ENCODE measurements at regions not wholly inside any gene's neighbourhood (a gene's known extent, or its start where the extent isn't known, plus 50 kb on each side); places are given as distances from the start of the nearest gene placed in this dataset.

DNA sequence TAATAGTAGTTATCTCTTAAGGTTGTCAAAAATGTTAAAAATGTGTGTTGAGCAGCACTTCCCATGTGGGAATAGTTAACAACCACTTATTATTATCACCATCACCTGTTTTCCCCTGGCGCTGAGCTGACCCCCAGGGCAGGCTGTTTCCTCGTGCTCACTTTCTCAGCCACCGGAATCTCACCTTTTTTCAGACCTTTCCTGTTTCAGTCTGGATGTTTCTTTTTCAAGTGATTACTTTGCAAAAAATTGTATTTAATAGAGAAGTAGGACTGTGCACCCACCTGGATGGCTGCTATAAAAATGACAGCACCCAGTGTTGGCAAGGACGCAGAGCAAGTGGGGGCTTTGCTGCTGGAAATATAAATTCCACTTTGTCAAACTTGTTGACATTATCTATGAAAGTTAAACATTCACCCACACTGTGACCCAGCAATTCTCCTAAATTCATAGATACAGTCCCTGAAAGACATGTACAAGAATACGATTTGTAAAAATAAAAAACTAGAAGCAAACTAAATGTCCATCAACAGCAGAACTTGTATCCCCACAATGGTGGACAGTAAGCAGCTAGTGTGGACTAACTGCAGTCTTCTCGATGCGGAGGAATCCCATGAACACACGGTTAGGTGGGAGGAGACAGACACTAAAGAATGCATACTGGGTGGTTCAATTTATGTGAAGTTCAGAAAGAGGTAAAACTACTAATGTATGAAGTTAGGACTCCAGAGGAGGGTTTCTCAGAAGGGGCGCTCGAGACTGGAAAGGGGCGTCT lies 66.5 kb downstream of the SOWAHC start:
- no peak overlapping the region for H4K8ac ChIP-seq (ENCODE audit: low read depth in 2 of 2, low read length in 2 of 2)
- intact Hi-C loops (cut with micrococcal nuclease): loop anchor here (2.0 kb wide), 1 partner anchor 14 kb away; no protein-coding TSS in a partner anchor
- no peak overlapping the region for H2BK15ac ChIP-seq (ENCODE audit: low read depth, low read length)
- H4K5ac ChIP-seq (ENCODE audit: low read depth, low read length): no peak overlapping the region
- no peak overlapping the region for H2BK20ac ChIP-seq (ENCODE audit: low read depth, low read length)
- dilution Hi-C loops (cut with HindIII; ENCODE audit: low sequenced_read_pairs, unreplicated experiment): no loop called here
- no peaks in the 10 kb centered on the region for H3K79me1 ChIP-seq (ENCODE audit: low read depth in 1 of 2, low read length in 2 of 2)
- TF ChIP-seq CEBPB (IDR thresholded peaks at IDR 0.05; ENCODE audit: low read depth, low read length) (no peak), MAFK (IDR thresholded peaks at IDR 0.05; ENCODE audit: low read depth, low read length) (no peak)
- H3K9ac ChIP-seq (ENCODE audit: low read depth, low read length): no peak overlapping the region
- H3K18ac ChIP-seq (ENCODE audit: low read depth, low read length): no peak overlapping the region
- H3K36me3 ChIP-seq (ENCODE audit: control insufficient read depth, insufficient read depth, low read length): no peaks in the 10 kb centered on the region
- H3K27ac ChIP-seq (ENCODE audit: insufficient read depth, low read length): no peak overlapping the region
- no peak overlapping the region for H3K56ac ChIP-seq (ENCODE audit: extremely low read depth, insufficient read depth, low read length)
- no peak overlapping the region for H3K4me2 ChIP-seq (ENCODE audit: low read depth, low read length)
- H2BK120ac ChIP-seq (ENCODE audit: low read depth, low read length): no peak overlapping the region
- no peaks in the 10 kb centered on the region for H3K9me1 ChIP-seq (ENCODE audit: insufficient read depth, low read length)
- H3K23ac ChIP-seq (ENCODE audit: low read depth, low read length): no peak overlapping the region
- H2AK5ac ChIP-seq (ENCODE audit: low read depth, low read length): no peak overlapping the region
- no peak overlapping the region for H3K14ac ChIP-seq (replicated peaks; ENCODE audit: low read depth, low read length)
- ATAC-seq (ENCODE audit: low read depth): no peak
- no peak overlapping the region for H3K4ac ChIP-seq (ENCODE audit: low read depth, low read length)
- H4K91ac ChIP-seq (ENCODE audit: insufficient read depth, low read depth, low read length): no peak overlapping the region
- CTCF ChIA-PET: no interaction called here
- H2BK5ac ChIP-seq (ENCODE audit: low read depth, low read length, poor library complexity, severe bottlenecking): no peak overlapping the region
- H2AK9ac ChIP-seq (replicated peaks; ENCODE audit: low read depth, low read length, poor library complexity): no peak overlapping the region
- H2AFZ ChIP-seq (replicated peaks; ENCODE audit: low read length, poor library complexity): no peak overlapping the region
- H3K4me3 ChIP-seq (ENCODE audit: insufficient read depth, low read depth, low read length): no peak overlapping the region
- no TSS peak for BruUV-seq (replicated peaks)
- no peaks in the 10 kb centered on the region for H4K20me1 ChIP-seq (ENCODE audit: insufficient read depth, low read length)
- POLR2A ChIA-PET (ENCODE audit: unreplicated experiment): no interaction called here
- peaks cover 44% of the 10 kb centered on the region for H3K27me3 ChIP-seq (ENCODE audit: control insufficient read depth, insufficient read depth, low read length)
- H3K9me3 ChIP-seq (ENCODE audit: control insufficient read depth, insufficient read depth, low read length): no peaks in the 10 kb centered on the region
- in situ Hi-C loops (cut with MboI; ENCODE audit: low sequenced_read_pairs): no loop called here
- WGBS, 2 experiments (ENCODE audit: extremely low coverage in 2 of 2, insufficient read length in 1 of 2): 20% methylated on average over 1 of the region's 11 CpGs; no CpG with 5 or more reads in 1 of the 2 experiments
- peaks cover 4% of the 10 kb centered on the region; the same call in 1 of the 2 replicates for H3K4me1 ChIP-seq (ENCODE audit: control insufficient read depth, insufficient read depth, low read length)
- DNase-seq: no peak

Measured in IMR-90 (cell line).